HL-60 (cell line): ENCODE measurements at regions not wholly inside any gene's neighbourhood (a gene's known extent, or its start where the extent isn't known, plus 50 kb on each side); places are given as distances from the start of the nearest gene placed in this dataset.

Experiments used
- DNase-seq, 2 experiments: peaks; one replicate each; pipeline ENCODE4 v3.0.0-alpha.2; 2010 to 2020; ENCODE audit warnings: low read depth in 1 of 2, low spot score in 1 of 2
- H3K27ac ChIP-seq: fragments of 250-450 bp; sonication (Bioruptor Pico); replicated peaks from 2 replicates; pipeline ENCODE4 v1.5.1; 2020; ENCODE audit warnings: mild to moderate bottlenecking, moderate library complexity
- H3K27me3 ChIP-seq: fragments of 250-450 bp; sonication (Bioruptor Pico); 2 replicates; pipeline ENCODE4 v1.5.1; 2021; ENCODE audit warnings: mild to moderate bottlenecking, moderate library complexity; ENCODE audit not compliant: insufficient read depth, poor library complexity, severe bottlenecking
- H3K4me3 ChIP-seq: replicated peaks from 2 replicates; pipeline ENCODE4 v1.5.1; 2011; ENCODE audit warnings: mild to moderate bottlenecking, control low read depth, low read length; ENCODE audit not compliant: insufficient read depth
- CTCF ChIP-seq: IDR thresholded peaks from one replicate; pipeline ENCODE4 v1.5.1; 2011; ENCODE audit warnings: low read length, control low read depth, inconsistent platforms; ENCODE audit not compliant: insufficient read depth
- GABPA ChIP-seq: IDR thresholded peaks from 2 replicates; pipeline ENCODE4 v1.6.1; 2012; ENCODE audit warnings: low read depth
- POLR2AphosphoS5 ChIP-seq: IDR thresholded peaks from 2 replicates; pipeline ENCODE4 v1.6.1; 2012; ENCODE audit warnings: low read depth
- REST ChIP-seq: IDR thresholded peaks from 2 replicates; pipeline ENCODE4 v1.6.1; 2012; ENCODE audit warnings: low read depth; ENCODE audit not compliant: insufficient replicate concordance
- SPI1 ChIP-seq: IDR thresholded peaks from 2 replicates; pipeline ENCODE4 v1.6.1; 2012; ENCODE audit warnings: low read depth, mild to moderate bottlenecking, borderline replicate concordance

- H3K27me3 ChIP-seq: no peaks in the 10 kb centered on the region
- no peak for DNase-seq
- H3K27ac ChIP-seq: no peak overlapping the region
- TF ChIP-seq CTCF (no peak), POLR2AphosphoS5 (no peak)
- H3K4me3 ChIP-seq: no peak overlapping the region
Observed at GRCh38 chr6:168890981-168891365, 362.7 kb downstream of the THBS2 start.

- H3K27ac ChIP-seq: no peak overlapping the region
Observed at GRCh38 chr6:168890306-168890980, 363.2 kb downstream of the THBS2 start.

GRCh38 chr6:168888786-168889345 is 364.8 kb downstream of the THBS2 start:
- no peak for DNase-seq
- H3K27me3 ChIP-seq: no peaks in the 10 kb centered on the region
- H3K4me3 ChIP-seq: no peak overlapping the region
- H3K27ac ChIP-seq: no peak overlapping the region
- no peak for TF ChIP-seq POLR2AphosphoS5
- no peak for TF ChIP-seq CTCF
- TF ChIP-seq SPI1: no peak
- no peak for TF ChIP-seq GABPA
- no peak for TF ChIP-seq REST

More at GRCh38 chr6:168890306-168890980, 363.2 kb downstream of the THBS2 start:
- Histone ChIP-seq H3K4me3 (no peak overlapping the region), H3K27me3 (no peaks in the 10 kb centered on the region)
- DNase-seq: no peak
- TF ChIP-seq SPI1 (no peak), GABPA (no peak), CTCF (no peak), REST (no peak), POLR2AphosphoS5 (no peak)

- H3K4me3 ChIP-seq: no peak overlapping the region
- no peak for DNase-seq
- no peak for TF ChIP-seq GABPA
- TF ChIP-seq POLR2AphosphoS5: no peak
- TF ChIP-seq REST: no peak
- no peak for TF ChIP-seq CTCF
- TF ChIP-seq SPI1: no peak
Observed at GRCh38 chr6:168888102-168888501, 365.5 kb downstream of the THBS2 start.

More at GRCh38 chr6:168888102-168888501, 365.5 kb downstream of the THBS2 start:
- no peak overlapping the region for H3K27ac ChIP-seq
- no peaks in the 10 kb centered on the region for H3K27me3 ChIP-seq
